Psoas muscle (tissue), 7 donors: ENCODE measurements at regions not wholly inside any gene's neighbourhood (a gene's known extent, or its start where the extent isn't known, plus 50 kb on each side); places are given as distances from the start of the nearest gene placed in this dataset.

Experiments used
- ATAC-seq, 4 donors: fragments of 200-7000 bp; cut with Tn5 transposase; one replicate each; pipeline ENCODE4 v1.9.1; 2020; ENCODE audit warnings: moderate library complexity in 3 of 4, mild to moderate bottlenecking in 2 of 4
- DNase-seq, 2 donors: peaks; one replicate each; pipeline ENCODE4 v3.0.0-alpha.2; 2020
- H3K27ac ChIP-seq: fragments of 200-600 bp; one replicate; pipeline ENCODE4 v1.8.0; 2022
- H3K27me3 ChIP-seq, 3 donors: fragments of 200-600 bp in 1 of 3; one replicate each; pipeline versions ENCODE4 v1.6.1 to v1.8.0; 2013 to 2022; ENCODE audit warnings: low read length in 2 of 3, mild to moderate bottlenecking in 2 of 3, moderate library complexity in 1 of 3; ENCODE audit not compliant: insufficient read depth in 3 of 3
- H3K36me3 ChIP-seq, 2 donors: fragments of 200-600 bp in 1 of 2; one replicate each; pipeline versions ENCODE4 v1.6.1 to v1.8.0; 2013 to 2022; ENCODE audit warnings: low read depth in 1 of 2, mild to moderate bottlenecking in 1 of 2, moderate library complexity in 1 of 2; ENCODE audit not compliant: insufficient read depth in 1 of 2
- H3K4me1 ChIP-seq: fragments of 200-600 bp; one replicate; pipeline ENCODE4 v1.8.0; 2022
- H3K4me3 ChIP-seq: fragments of 200-600 bp; one replicate; pipeline ENCODE4 v1.8.0; 2022; ENCODE audit warnings: mild to moderate bottlenecking
- H3K9me3 ChIP-seq: fragments of 200-600 bp; one replicate; pipeline ENCODE4 v1.8.0; 2022
- WGBS, 3 donors: extraction: QIAGEN DNeasy Blood & Tissue Kit; methylation state at CpG; one replicate each; pipeline versions ENCODE4 v1.1.6 to v1.1.7; 2013; 5-methylcytosine and 5-hydroxymethylcytosine counted together
- intact Hi-C, 2 donors: fragments of 100-400 bp; cut with DNase I; formaldehyde crosslinking; loops; one replicate each; pipeline versions ENCODE4 v1.11.0 to v1.14.2; 2022
- TF ChIP-seq, protein P1 (sequence below): fragments of 200-600 bp; IDR thresholded peaks from one replicate; pipeline ENCODE4 v1.8.0; 2022; ENCODE audit warnings: antibody characterized with exemption
- donor health status: healthy with polysubstance abuse.
- donor health status: DM: no; HTN: no; CAD: no; lungs with moderate emphysema.
- donor health status: Bipolar disorder and iron deficiency.
- donor health status: healthy.
- donor health status: DM: yes; HTN: yes; CAD: no.
- donor health status: DM: no; HTN: no; CAD: no.
- donor health status: DM: yes; HTN: yes; CAD: no.

DNA sequence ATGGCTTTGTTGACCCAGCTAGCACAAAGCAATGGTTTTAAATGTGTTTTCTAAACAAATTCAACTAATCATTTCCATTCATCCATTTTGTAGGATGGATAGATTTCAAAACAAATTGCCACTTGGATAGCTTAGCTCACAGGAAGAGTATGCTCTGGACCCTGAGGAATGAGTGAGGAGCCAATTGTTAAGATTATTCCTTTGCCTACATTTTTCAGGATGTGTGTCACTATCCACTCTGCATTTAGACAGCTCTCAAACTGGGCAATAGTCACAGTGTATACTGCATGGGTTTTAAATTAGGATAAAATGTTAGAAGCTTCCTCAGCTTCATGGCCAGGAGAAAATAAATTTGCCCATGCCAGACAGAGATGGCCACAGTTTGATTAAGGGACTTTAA is 605.6 kb upstream of the TEX47 start:
- Histone ChIP-seq H3K4me1 (no peaks in the 10 kb centered on the region), H3K27ac (no peak overlapping the region), H3K36me3 (no peaks in the 10 kb centered on the region), H3K9me3 (no peaks in the 10 kb centered on the region), H3K27me3 (no peaks in the 10 kb centered on the region), H3K4me3 (no peak overlapping the region)
- DNase-seq, result no peak
- no peak for ATAC-seq
- intact Hi-C loops, result no loop called here
- TF ChIP-seq, protein P1, sequence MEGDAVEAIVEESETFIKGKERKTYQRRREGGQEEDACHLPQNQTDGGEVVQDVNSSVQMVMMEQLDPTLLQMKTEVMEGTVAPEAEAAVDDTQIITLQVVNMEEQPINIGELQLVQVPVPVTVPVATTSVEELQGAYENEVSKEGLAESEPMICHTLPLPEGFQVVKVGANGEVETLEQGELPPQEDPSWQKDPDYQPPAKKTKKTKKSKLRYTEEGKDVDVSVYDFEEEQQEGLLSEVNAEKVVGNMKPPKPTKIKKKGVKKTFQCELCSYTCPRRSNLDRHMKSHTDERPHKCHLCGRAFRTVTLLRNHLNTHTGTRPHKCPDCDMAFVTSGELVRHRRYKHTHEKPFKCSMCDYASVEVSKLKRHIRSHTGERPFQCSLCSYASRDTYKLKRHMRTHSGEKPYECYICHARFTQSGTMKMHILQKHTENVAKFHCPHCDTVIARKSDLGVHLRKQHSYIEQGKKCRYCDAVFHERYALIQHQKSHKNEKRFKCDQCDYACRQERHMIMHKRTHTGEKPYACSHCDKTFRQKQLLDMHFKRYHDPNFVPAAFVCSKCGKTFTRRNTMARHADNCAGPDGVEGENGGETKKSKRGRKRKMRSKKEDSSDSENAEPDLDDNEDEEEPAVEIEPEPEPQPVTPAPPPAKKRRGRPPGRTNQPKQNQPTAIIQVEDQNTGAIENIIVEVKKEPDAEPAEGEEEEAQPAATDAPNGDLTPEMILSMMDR, result no peak

DNA sequence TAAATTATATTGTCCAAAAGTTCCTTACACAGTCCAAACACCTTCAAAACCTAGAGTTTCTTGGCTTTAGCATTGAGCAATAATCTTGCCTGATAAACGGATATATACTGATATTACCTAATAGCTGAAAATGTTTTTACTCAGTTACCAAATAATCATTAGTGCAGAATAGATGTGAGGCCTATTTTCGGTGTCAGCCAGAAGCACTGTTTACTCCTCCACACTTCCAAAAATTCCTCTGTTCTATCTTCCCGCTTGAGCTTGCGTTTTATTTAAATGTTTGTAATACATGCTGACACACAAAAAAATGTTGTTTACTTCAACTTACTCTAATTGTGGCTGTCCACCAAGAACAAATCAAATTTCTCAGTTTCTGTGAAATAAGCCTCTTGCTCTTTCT is 606.2 kb upstream of the TEX47 start:
- Histone ChIP-seq H3K9me3 (no peaks in the 10 kb centered on the region), H3K36me3 (no peaks in the 10 kb centered on the region), H3K4me1 (no peaks in the 10 kb centered on the region), H3K27me3 (no peaks in the 10 kb centered on the region), H3K4me3 (no peak overlapping the region), H3K27ac (no peak overlapping the region)
- TF ChIP-seq, protein P1, result no peak
- ATAC-seq, result no peak
- DNase-seq, result no peak
- intact Hi-C loops, result no loop called here
- 39 to 74% (median 46%) methylated on average over 4 of the region's 4 CpGs for WGBS, 3 donors

DNA sequence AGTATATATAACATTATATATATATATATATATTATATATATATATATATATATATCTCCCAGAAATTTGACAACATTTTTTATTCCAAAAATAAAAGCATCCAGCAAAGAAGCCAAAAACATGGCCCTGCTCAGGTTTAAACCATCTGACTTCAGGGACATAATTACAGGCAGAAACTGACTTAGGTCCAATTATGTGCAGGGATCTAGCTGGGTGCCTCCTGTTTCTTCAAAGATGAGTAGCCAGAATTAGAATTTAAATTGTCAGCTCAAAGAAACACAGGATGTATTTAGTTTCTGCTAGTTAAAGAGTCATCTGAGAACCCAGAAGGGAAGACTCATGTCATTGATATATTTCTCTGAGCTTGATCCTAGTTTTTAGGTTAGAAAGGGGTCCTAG is 656.4 kb upstream of the TEX47 start:
- DNase-seq (no peak), ATAC-seq (no peak)
- H3K9me3 ChIP-seq, result no peaks in the 10 kb centered on the region
- no peaks in the 10 kb centered on the region for H3K4me1 ChIP-seq
- no peaks in the 10 kb centered on the region for H3K36me3 ChIP-seq
- TF ChIP-seq, protein P1, result no peak
- H3K27ac ChIP-seq, result no peak overlapping the region
- intact Hi-C loops, result no loop called here
- H3K4me3 ChIP-seq, result no peak overlapping the region
- H3K27me3 ChIP-seq, result no peaks in the 10 kb centered on the region

DNA sequence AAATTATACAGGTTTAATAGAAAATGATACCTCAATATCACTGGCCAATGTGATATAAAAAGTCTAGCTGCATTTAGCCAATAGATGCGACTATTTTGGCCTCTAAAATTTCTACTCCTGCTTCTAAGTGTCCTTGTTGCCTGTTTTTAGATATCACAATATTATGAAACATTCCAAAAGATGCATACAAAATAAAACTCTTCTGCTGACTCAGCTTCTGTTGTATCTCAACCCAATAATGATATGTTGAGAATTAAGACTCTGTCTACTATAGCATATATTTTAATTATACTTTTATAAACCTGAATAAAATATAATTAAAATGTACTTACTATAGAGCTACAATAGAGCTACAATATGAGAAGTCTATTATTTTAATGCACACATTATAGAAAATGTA is 661.0 kb upstream of the TEX47 start:
- DNase-seq (no peak), ATAC-seq (no peak)
- H3K4me1 ChIP-seq, result no peaks in the 10 kb centered on the region
- H3K9me3 ChIP-seq, result no peaks in the 10 kb centered on the region
- H3K36me3 ChIP-seq, result no peaks in the 10 kb centered on the region
- no peaks in the 10 kb centered on the region for H3K27me3 ChIP-seq
- whole genome bisulfite sequencing, 3 donors, result 59 to 70% (median 68%) methylated on average over 1 of the region's 1 CpG
- intact Hi-C loops, result no loop called here
- no peak overlapping the region for H3K4me3 ChIP-seq
- H3K27ac ChIP-seq, result no peak overlapping the region
- TF ChIP-seq, protein P1, result no peak

DNA sequence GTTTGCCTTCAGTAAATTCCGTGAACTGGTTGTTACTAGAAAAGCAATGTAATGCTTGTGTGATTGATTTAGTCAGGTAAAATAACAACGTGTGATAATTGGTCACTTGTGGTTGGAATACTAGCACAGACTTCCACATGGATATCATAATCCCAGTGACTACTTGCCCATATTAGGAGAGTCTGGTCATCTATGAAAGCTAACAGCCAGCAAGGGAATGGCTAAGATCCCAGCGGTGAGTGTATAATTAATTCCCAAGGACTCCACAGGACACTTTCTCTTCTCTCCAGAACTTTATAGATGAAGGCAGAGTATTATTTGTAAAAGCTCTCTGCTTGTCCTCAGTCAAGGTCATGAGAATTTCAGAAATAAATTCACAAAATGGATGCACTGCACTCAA is 662.6 kb upstream of the TEX47 start:
- Histone ChIP-seq H3K9me3 (no peaks in the 10 kb centered on the region), H3K36me3 (no peaks in the 10 kb centered on the region), H3K27ac (no peak overlapping the region), H3K4me1 (no peaks in the 10 kb centered on the region), H3K27me3 (no peaks in the 10 kb centered on the region), H3K4me3 (no peak overlapping the region)
- DNase-seq (no peak), ATAC-seq (no peak)
- TF ChIP-seq, protein P1, result no peak
- intact Hi-C loops, result no loop called here
- WGBS, 3 donors, result 58 to 69% (median 68%) methylated on average over 3 of the region's 3 CpGs
